ENCODE measurements at regions not wholly inside any gene's neighbourhood (a gene's known extent, or its start where the extent isn't known, plus 50 kb on each side); places are given as distances from the start of the nearest gene placed in this dataset.

GRCh38 chr5:6943197-6944112 lies 230.2 kb downstream of the TENT4A start:
- Histone ChIP-seq H3K18ac (ENCODE audit: low read depth, low read length) (no peak overlapping the region), H2BK20ac (ENCODE audit: low read depth, low read length) (no peak overlapping the region), H2BK5ac (ENCODE audit: low read depth, low read length, poor library complexity, severe bottlenecking) (no peak overlapping the region), H3K9ac (ENCODE audit: low read depth, low read length) (no peak overlapping the region), H2AFZ (replicated peaks; ENCODE audit: low read length, poor library complexity) (no peak overlapping the region), H4K8ac (ENCODE audit: low read depth in 2 of 2, low read length in 2 of 2) (no peak overlapping the region), H3K4me1 (ENCODE audit: control insufficient read depth, insufficient read depth, low read length) (no peaks in the 10 kb centered on the region), H3K36me3 (ENCODE audit: control insufficient read depth, insufficient read depth, low read length) (no peaks in the 10 kb centered on the region), H3K9me1 (ENCODE audit: insufficient read depth, low read length) (no peaks in the 10 kb centered on the region), H2AK5ac (ENCODE audit: low read depth, low read length) (no peak overlapping the region), H3K56ac (ENCODE audit: extremely low read depth, insufficient read depth, low read length) (no peak overlapping the region), H4K5ac (ENCODE audit: low read depth, low read length) (no peak overlapping the region), H3K79me1 (ENCODE audit: low read depth in 1 of 2, low read length in 2 of 2) (no peaks in the 10 kb centered on the region), H3K4ac (ENCODE audit: low read depth, low read length) (no peak overlapping the region), H3K27me3 (ENCODE audit: control insufficient read depth, insufficient read depth, low read length) (no peaks in the 10 kb centered on the region), H3K4me3 (ENCODE audit: insufficient read depth, low read depth, low read length) (no peak overlapping the region), H3K14ac (replicated peaks; ENCODE audit: low read depth, low read length) (no peak overlapping the region), H2BK15ac (ENCODE audit: low read depth, low read length) (no peak overlapping the region), H2AK9ac (replicated peaks; ENCODE audit: low read depth, low read length, poor library complexity) (peak overlapping the region; percentile 55), H4K20me1 (ENCODE audit: insufficient read depth, low read length) (no peaks in the 10 kb centered on the region), H3K4me2 (ENCODE audit: low read depth, low read length) (no peak overlapping the region), H3K23ac (ENCODE audit: low read depth, low read length) (no peak overlapping the region), H3K27ac (ENCODE audit: insufficient read depth, low read length) (no peak overlapping the region), H2BK120ac (ENCODE audit: low read depth, low read length) (no peak overlapping the region), H4K91ac (ENCODE audit: insufficient read depth, low read depth, low read length) (no peak overlapping the region), H3K9me3 (ENCODE audit: control insufficient read depth, insufficient read depth, low read length) (peaks cover 20% of the 10 kb centered on the region)
- dilution Hi-C loops (cut with HindIII; ENCODE audit: low sequenced_read_pairs, unreplicated experiment), result no loop called here
- intact Hi-C loops (cut with micrococcal nuclease), result no loop called here
- DNase-seq (no peak), ATAC-seq (ENCODE audit: low read depth) (no peak)
- in situ Hi-C loops (cut with MboI; ENCODE audit: low sequenced_read_pairs), result no loop called here
- ChIA-PET CTCF (no interaction called here), POLR2A (ENCODE audit: unreplicated experiment) (no interaction called here)
- 93% methylated on average over 3 of the region's 11 CpGs; no CpG with 5 or more reads in 1 of the 2 experiments for WGBS, 2 experiments (ENCODE audit: extremely low coverage in 2 of 2, insufficient read length in 1 of 2)
- no peak for TF ChIP-seq MAZ (IDR thresholded peaks at IDR 0.05; ENCODE audit: borderline replicate concordance, low read depth, low read length)
- TF ChIP-seq RCOR1 (IDR thresholded peaks at IDR 0.05; ENCODE audit: insufficient replicate concordance, low read length), result no peak
- TF ChIP-seq, protein P1, sequence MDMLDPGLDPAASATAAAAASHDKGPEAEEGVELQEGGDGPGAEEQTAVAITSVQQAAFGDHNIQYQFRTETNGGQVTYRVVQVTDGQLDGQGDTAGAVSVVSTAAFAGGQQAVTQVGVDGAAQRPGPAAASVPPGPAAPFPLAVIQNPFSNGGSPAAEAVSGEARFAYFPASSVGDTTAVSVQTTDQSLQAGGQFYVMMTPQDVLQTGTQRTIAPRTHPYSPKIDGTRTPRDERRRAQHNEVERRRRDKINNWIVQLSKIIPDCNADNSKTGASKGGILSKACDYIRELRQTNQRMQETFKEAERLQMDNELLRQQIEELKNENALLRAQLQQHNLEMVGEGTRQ (IDR thresholded peaks at IDR 0.05; ENCODE audit: low read depth, low read length), result no peak
- no TSS peak for BruUV-seq (replicated peaks)

Data from IMR-90 (cell line).